Brain microvascular endothelial cell (primary cell): ENCODE measurements at regions not wholly inside any gene's neighbourhood (a gene's known extent, or its start where the extent isn't known, plus 50 kb on each side); places are given as distances from the start of the nearest gene placed in this dataset.
"Not testable (repeated sequence)": the region's sequence is repeated elsewhere in the genome, so short reads cannot be mapped to it uniquely, and the experiment has no call there.

Experiments
- DNase-seq: peaks from one replicate; pipeline ENCODE4 v3.0.0-alpha.2; 2020
- H3K27ac ChIP-seq: fragments of 250-450 bp; sonication (Bioruptor Pico); 2 replicates; pipeline ENCODE4 v1.5.1; 2020; ENCODE audit warnings: mild to moderate bottlenecking, moderate library complexity
- H3K27me3 ChIP-seq: fragments of 250-450 bp; sonication (Bioruptor Pico); replicated peaks from 2 replicates; pipeline ENCODE4 v1.5.1; 2020; ENCODE audit warnings: mild to moderate bottlenecking
- H3K36me3 ChIP-seq: fragments of 250-450 bp; sonication (Bioruptor Pico); replicated peaks from 2 replicates; pipeline ENCODE4 v1.5.1; 2020; ENCODE audit warnings: mild to moderate bottlenecking
- H3K4me3 ChIP-seq: 2 replicates; pipeline ENCODE4 v1.5.1; 2011; ENCODE audit warnings: low read depth, mild to moderate bottlenecking, control low read depth, low read length, moderate library complexity
- in situ Hi-C: cut with HindIII; loops from 2 replicates; pipeline ENCODE4 v1.10.0; 2017; ENCODE audit warnings: low sequenced_read_pairs, low pct_ligation_motif_present
- TF ChIP-seq, protein P1 (sequence below): IDR thresholded peaks from 2 replicates; pipeline ENCODE4 v1.5.1; 2011; ENCODE audit warnings: low read depth, mild to moderate bottlenecking, moderate library complexity, low read length, control low read depth, inconsistent platforms; ENCODE audit errors: missing control alignments

DNA sequence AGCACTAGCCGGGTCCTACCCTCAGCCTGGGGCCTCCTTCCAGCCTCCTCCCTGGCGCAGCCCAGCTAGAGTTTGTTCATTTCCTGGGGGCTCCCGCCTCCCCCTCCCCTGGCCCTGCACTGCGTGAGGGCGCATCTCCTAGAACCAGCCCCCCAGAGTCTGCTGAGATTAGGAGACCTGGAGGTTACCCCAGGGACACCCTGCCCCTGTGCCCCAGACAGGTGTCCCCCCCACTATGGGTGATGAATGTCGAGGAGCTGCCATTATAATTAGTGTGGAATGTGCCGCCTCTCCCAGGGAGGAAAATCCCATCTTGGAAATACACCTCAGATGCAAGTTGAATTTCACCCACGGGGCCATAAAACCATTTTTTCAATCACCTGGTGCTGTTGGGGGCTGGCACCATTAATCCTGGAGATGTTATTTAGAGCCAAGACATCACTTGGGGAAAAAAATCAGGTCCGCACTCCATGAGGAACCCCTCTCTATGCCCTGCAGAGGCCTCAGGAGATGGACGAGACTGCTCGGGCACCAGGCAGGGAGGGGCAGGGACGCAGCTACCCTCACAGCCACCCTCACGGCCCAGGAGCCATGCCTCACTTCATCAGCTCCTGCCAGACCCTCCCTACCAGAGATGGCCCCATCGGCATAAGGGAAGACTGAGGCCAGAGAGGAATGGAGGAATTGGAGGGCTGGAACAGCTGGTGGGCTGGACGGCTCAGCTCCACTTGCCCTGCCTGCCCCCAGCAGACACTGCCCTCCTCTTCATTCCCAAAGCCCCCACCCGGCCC lies 197.5 kb downstream of the IGLL1 start:
- H3K27me3 ChIP-seq, result no peaks in the 10 kb centered on the region
- no peak overlapping the region for H3K27ac ChIP-seq
- TF ChIP-seq, protein P1, sequence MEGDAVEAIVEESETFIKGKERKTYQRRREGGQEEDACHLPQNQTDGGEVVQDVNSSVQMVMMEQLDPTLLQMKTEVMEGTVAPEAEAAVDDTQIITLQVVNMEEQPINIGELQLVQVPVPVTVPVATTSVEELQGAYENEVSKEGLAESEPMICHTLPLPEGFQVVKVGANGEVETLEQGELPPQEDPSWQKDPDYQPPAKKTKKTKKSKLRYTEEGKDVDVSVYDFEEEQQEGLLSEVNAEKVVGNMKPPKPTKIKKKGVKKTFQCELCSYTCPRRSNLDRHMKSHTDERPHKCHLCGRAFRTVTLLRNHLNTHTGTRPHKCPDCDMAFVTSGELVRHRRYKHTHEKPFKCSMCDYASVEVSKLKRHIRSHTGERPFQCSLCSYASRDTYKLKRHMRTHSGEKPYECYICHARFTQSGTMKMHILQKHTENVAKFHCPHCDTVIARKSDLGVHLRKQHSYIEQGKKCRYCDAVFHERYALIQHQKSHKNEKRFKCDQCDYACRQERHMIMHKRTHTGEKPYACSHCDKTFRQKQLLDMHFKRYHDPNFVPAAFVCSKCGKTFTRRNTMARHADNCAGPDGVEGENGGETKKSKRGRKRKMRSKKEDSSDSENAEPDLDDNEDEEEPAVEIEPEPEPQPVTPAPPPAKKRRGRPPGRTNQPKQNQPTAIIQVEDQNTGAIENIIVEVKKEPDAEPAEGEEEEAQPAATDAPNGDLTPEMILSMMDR, result no peak
- in situ Hi-C loops, result no loop called here
- no peak overlapping the region for H3K4me3 ChIP-seq
- no peaks in the 10 kb centered on the region for H3K36me3 ChIP-seq
- DNase-seq, result no peak

DNA sequence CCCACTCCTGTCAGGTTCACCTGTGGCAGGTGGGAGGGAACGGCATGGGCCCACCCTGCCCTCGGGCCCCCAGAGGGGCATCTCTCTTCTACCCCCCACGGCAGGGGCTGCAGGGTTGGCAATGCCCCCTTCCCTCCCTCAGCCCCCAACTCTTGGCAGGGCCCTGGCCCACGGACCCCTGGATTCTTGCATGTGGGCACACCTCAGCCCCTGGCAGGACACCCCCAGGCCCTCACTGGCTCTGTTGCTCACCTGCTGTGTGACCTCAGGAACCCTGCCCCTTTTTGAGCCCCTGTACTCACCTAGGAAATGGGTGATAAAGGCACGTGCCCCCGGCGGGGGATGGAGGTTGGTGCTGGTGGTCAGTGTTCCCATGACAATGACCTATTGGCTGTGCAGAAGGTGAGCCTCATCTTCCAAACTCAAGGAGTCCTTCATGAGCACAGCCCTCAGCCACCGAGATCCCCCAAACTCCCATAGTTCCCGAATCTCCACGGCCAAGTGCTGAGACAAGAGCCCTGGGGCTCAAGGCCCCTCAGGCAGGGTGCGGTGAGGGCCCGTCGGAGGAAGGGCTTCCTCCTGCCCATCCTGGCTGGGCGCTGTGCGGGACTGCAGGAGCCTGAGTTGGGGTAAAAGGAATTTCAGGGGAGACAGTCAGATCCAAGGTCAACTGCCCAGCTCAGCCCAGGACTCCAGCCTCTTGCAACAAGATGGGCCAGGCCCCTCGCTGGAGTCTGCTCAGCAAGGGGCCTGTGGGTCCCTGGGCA lies 198.2 kb downstream of the IGLL1 start:
- no peaks in the 10 kb centered on the region for H3K36me3 ChIP-seq
- in situ Hi-C loops, result no loop called here
- DNase-seq, result no peak
- H3K27me3 ChIP-seq, result no peaks in the 10 kb centered on the region
- H3K27ac ChIP-seq, result no peak overlapping the region
- TF ChIP-seq, protein P1, result no peak
- no peak overlapping the region for H3K4me3 ChIP-seq

DNA sequence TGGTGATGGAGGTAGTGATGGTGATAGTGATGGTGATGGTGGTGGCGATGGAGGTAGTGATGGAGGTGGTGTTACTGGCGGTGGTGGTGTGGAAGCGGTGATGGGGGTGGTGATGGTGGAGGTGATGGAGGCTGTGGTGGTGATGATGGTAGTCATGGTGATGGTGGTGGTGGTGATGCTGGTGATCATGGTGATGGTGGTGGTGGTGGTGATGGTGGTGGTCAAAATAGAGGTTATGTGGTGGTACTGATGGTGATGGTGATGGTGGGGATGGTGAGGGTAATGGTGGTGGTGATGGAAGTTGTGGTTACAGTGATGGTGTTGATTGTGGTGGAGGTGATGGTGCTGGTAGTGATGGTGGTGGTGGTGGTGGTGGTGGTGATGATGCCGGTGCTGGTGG lies 199.2 kb downstream of the IGLL1 start:
- no peaks in the 10 kb centered on the region for H3K27me3 ChIP-seq
- H3K4me3 ChIP-seq, result no peak overlapping the region
- in situ Hi-C loops, result no loop called here
- TF ChIP-seq, protein P1, result no peak
- H3K36me3 ChIP-seq, result no peaks in the 10 kb centered on the region
- H3K27ac ChIP-seq, result no peak overlapping the region
- no peak for DNase-seq

DNA sequence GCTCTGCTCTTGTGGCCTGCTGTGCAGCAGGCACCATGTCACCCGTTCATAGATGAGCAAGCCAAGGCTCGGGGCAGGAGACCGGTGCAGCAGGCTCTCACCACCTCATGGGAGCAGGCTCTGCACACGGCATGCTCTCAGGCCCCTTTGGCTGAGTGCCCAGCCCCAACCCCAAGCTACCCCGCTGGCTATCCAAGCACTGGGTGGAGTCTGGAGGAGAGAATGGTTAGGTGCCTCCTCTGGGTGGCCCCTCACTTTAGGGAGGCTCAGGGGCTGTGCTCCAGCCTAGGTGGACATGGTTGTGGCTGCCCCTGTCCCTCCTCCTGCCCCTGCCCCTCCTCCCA lies 199.9 kb downstream of the IGLL1 start:
- Histone ChIP-seq H3K27me3 (no peaks in the 10 kb centered on the region), H3K36me3 (no peaks in the 10 kb centered on the region), H3K27ac (no peak overlapping the region), H3K4me3 (no peak overlapping the region)
- in situ Hi-C loops, result no loop called here
- TF ChIP-seq, protein P1, result no peak
- DNase-seq, result no peak

DNA sequence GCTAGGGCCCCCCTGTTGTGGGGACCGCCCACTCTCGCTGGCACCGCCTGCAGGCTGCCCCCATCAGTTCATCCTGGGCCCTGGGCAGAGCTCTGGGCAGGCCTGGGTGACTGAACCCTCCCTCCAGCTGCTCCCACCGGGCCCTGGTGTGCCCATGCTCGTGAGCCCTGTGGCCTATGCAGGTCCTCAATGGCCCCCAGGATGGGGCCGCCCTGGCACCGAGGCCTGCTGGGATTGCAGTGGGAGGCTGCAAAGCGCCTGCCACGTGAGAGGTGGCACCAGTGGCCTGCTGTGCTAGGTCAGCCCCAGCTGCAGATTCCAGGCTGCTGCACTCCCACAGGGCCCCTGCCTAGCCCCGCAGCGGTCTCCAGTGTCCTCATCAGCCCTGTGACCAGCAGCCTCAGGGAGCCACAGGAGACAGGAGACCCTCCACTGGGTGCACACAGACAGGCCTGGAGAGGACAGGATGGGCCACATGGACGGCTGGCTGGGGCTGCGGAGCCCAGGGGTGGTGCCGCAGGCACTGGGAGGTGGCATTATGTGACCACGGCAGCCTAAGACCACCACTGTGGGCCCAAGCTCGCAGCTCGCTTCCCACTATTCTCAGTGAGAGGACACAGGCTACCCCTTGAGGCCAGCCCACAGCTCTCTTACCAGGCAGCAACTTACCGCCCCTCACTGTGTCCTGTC lies 199.4 kb downstream of the BCR start:
- H3K36me3 ChIP-seq, H3K27me3 ChIP-seq, H3K4me3 ChIP-seq, H3K27ac ChIP-seq, in situ Hi-C loops, DNase-seq: not testable (repeated sequence)

GRCh38 chr22:23377767-23378166 lies 197.5 kb downstream of the BCR start:
- Histone ChIP-seq H3K27ac (no peak overlapping the region), H3K27me3 (no peaks in the 10 kb centered on the region), H3K36me3 (no peaks in the 10 kb centered on the region), H3K4me3 (no peak overlapping the region)
- DNase-seq, result no peak
- TF ChIP-seq, protein P1, result no peak
- in situ Hi-C loops, result no loop called here
